NCI-H226 (cell line): ENCODE measurements at regions not wholly inside any gene's neighbourhood (a gene's known extent, or its start where the extent isn't known, plus 50 kb on each side); places are given as distances from the start of the nearest gene placed in this dataset.
"Not testable (repeated sequence)": the region's sequence is repeated elsewhere in the genome, so short reads cannot be mapped to it uniquely, and the experiment has no call there.

Experiments
- DNase-seq: peaks from one replicate; pipeline ENCODE4 v3.0.0-alpha.2; 2015

DNA sequence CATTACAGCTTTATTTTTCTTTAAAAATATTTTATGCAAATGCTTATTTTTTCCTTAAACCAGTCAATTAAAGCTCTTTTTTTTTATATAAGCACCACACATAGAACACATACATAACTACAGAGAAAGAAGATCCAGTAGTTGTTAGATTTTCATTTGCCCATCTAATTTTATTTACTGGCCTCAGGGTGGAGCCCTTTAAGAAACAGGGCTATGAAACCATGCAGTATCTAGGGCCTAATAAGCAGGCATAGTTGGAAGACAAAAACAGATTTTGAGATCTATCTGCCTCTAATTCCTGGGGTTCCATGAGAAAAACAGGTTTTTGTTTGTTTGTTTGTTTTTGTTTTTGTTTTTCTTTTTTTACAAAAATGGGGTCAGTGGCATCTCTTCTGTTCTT, 120.6 kb downstream of the BCHE start:
- DNase-seq = no peak

DNA sequence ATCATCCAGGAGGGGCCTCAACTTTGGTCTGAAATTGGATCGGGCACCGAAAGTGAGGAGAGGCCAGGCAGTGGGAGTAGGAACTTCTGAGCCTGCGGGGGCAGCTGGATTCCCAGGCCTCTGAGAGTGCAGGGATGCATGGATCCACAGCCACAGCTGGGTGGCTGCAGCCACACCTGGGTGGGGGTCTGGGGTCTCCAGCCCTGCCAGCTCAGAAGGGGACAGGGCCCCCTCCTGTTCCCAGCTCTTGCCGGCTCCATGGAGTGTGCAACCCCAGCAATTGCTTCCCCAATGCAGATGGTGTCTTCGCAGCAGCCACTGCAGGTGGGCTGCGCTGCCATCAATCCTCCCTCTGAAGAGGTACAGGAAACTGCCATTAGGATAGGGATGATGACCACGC, 123.7 kb downstream of the BCHE start:
- DNase-seq = no peak

DNA sequence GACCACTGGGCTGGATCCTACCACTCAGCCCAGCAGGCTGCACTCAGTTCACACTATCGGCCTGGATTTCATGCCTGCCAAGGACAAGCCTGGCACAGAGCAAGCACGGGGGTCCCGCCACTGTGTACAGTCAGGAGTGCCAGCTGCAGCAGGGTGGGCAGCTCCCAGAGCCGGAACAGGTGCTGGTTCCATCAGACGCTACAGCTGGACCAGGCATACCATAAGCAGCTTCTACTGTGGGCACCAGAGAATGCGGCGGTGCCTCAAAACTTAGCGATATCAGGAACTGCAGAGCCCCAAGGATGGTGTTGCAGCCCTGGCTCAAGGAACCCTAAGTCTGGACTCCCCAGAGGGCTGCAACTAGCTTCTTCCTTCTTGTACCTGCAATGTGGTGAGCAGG, 124.8 kb downstream of the BCHE start:
- DNase-seq = no peak

DNA sequence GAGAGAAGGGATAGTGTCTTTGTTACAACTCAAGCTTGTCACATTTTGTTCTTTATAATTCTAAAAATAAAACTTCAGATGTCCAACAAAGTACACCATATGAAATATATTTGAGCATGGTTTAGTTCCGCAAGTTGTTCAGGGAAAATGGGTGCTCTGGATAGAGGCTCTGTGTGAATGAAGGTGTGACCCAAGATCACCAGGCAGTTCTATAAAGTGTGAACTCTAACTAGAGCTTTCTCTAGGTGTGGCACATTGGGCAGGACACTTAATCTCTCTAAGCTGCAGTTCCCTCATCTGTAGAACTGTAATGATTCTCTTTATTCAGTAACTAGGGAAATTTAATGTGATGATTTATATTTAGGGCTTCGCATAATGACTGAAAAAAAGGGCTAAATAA, 139.3 kb downstream of the BCHE start:
- no peak for DNase-seq

DNA sequence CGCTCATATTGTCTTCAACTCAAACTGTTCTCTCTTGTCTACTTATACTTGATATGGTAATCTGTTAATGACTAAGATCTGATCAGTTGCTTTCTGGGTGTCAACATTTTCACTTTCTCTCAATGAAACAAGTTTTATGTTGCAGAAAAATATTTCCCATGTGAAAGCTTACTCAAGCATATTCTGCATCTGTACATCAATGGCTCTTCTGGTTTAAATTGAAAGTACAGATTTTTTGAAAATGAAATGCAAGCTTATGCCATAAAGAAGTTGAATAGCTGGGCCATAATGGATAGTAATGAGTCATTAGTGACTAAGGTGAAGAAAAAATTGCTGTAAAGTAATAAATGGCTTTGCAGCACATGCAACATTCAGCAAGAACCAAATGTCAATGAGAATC, 140.7 kb downstream of the BCHE start:
- no peak for DNase-seq

DNA sequence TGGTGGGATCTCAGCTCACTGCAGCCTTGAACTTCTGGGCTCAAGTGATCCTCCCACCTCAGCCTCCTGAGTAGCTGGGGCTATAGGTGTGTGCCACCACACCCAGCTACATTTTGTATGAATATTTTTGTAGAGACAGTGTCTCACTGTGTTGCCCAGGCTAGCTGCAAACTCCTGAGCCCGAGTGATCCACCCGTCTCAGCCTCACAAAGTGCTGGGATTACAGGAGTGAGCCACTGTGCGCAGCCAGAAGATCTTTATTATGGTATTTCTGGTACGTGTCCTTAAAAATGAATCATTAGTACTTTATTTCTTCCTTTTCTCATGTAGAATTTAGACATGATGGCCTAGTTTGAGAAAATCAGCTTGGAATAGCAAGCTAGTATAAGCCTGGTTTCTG, 153.3 kb downstream of the BCHE start:
- DNase-seq = no peak

DNA sequence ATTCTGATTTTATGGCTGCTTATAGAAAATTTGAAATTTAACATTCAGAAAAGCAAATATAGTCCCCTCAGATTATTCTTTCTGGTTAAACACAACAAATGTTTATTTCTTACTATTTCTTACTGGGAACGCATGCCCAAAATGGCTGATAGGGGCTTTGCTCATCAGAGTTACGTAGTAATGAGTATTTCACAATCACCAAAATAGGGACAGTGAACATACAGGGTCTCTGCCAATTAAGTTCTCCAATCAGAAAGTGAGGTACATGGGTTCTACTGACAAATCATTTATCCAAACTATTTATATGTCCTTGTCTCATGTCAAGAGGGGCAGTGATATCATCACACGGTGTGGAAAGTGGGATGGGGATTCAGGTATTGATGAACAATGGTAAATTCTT, 154.5 kb downstream of the BCHE start:
- no peak for DNase-seq

DNA sequence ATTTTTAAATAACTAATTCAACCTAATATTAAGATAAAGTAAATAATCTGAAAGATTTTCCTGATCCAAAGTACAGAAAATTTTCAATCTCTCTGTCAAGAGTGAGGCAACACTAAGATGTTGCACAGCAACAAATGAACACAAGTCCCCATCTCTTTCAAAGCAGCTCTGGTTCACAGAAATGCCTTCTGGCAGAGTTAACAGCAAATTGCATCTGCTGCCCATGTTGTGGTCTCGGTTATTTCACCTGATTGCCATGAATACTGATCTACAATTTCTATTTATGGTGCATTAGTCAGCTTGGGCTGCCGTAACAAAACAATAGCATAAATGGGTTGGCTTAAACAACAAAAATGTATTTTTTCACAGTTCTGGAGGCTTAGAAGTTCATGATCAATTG, 167.3 kb downstream of the BCHE start:
- DNase-seq = peak; percentile 21

DNA sequence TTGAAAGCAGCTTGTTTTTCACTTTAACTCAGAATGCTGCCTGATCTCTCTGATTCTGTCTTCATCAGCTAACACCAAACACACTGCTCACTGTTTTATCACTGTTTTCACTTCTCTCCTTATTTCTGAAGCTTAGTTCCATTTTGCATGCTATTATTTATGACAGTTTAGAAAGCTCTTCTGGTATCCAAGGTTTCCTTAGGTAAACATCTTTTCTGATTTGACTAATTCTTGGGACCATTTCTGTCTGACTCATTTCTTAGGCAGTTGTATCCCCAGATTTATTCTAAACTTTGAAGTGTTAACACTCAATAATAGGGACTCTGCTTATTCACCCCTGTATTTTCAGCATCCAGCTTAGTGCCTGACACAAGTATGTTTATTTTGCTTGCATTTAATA, 167.7 kb downstream of the BCHE start:
- DNase-seq = peak; percentile 64

DNA sequence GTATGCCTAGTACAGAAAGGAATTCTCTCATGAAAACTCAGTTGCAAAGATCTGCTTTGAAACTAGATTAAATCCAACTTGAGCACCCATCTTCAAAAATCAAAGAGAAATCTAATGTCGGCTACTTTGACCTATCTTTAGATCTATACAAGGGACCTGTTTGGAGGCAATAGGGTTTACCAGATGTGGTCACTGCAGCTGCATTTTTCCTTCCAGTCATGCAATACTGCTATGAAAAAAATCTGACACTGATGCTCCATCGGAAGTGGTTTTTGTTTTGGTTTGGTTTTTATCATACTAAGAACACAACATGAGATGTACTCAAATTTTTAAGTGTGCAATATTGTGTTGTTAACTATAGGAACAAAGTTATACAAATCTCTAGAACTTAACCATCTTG, 169.5 kb downstream of the BCHE start:
- no peak for DNase-seq

DNA sequence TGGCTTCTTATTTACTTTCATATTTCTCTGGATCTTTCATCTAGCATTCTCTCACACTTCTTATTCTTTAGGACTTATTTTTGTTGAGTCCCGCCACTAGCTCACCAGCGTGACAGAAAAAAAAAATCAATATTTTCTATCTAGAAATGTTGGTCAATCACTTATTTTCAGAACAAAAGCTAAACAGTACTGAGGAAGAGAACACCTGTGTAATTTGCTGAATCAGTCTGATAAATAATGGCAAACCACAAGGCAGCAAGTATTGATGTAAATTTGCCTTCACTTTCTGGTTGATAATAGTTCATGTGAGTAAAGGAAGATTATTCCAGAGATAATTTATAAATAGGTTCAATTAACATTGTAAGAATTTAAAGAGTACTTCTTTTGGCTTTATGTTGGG, 179.2 kb downstream of the BCHE start:
- DNase-seq = no peak

DNA sequence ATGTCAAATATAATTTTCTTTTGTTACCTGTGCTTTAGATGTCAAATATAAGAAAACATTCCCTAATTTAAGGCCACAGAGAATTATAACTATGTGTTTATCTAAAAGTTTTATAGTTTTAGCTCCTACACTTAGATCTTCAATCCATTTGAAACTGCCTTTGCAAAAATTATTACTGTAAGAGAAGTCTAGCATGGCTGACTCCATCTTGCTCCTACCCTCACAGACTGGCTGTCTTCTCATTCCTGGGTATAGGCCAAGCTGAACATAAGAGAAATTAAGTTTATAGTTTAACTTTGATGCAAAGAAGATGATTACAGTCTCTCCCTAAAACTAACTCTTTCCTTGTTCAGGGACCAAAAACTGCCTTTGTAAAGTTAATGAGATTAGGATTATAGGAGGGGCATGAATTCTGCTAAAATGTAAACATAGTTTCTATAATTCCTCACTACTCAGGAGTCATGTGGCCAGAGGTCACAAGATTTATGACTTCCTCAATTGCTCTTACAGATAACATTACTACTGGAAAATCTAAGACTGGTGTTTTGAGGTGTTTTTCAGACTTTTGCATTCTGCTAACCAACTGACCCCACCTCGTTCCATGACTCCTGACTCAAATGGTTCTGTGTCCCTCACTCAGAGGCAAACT, 184.0 kb downstream of the BCHE start:
- no peak for DNase-seq

DNA sequence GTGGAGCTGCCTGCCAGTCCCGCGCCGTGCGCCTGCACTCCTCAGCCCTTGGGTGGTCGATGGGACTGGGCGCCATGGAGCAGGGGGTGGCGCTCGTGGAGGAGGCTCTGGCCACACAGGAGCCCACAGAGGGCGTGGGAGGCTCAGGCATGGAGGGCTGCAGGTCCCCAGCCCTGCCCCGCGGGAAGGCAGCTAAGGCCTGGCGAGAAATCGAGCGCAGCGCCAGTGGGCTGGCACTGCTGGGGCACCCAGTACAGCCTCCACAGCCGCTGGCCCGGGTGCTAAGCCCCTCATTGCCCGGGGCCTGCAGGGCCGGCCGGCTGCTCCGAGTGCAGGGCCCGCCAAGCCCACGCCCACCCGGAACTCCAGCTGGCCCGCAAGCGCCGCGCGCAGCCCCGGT, 187.9 kb downstream of the BCHE start:
- not testable (repeated sequence) for DNase-seq

DNA sequence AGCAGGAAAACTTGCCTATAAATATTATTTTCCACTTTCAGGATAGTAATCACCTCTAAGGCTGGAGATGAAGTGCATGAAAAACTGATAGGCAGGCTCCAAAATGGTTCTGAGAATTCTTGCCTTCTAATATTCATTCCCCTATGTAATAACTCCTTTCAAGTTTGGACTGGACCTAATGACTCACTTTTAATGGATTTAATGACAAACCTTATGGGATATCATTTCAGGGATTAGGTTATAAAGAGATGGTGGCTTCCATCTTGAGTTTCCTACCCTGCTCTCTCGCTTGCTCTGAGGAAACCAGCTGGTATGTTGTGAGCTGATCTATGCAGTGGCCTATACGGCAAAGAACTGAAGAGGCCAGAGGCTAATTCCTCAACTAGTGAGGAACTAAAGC, 192.0 kb downstream of the BCHE start:
- no peak for DNase-seq

DNA sequence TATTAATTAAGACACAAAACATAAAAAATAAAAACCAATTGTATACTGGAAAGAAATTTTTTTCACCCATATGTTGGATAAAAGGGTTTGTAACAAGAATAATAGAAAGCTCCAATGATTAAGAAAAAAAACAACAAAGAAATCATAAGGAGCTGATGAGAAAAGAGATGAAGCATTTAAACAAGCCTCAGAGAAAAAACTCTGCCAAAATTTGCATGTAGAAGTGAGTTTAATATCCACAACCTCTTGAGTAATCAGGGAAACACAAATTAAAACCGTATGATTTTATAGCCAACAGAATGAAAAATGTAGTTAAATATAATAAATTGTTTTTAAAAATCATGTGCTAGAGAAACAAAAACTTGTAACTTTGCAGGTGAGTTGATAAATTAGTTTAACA, 192.9 kb downstream of the BCHE start:
- no peak for DNase-seq

DNA sequence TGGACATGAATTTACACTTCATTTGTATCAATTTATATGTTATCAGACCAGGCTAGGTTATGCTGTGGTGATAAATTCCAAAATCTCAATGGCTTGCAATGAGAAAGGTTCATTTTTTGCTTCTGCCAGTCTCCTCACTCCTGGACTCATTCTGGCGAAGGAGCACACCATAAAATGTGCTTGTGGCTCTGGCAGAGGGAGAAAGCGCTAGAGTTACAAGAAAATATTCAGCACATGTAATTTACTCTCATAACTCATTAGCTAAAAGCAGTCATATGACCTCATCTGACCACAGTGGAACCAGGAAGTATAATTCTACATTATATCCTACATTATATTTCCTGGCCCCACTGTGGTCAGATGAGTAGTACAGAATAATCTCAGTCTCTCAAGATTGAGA, 193.8 kb downstream of the BCHE start:
- peak; percentile 88 for DNase-seq

DNA sequence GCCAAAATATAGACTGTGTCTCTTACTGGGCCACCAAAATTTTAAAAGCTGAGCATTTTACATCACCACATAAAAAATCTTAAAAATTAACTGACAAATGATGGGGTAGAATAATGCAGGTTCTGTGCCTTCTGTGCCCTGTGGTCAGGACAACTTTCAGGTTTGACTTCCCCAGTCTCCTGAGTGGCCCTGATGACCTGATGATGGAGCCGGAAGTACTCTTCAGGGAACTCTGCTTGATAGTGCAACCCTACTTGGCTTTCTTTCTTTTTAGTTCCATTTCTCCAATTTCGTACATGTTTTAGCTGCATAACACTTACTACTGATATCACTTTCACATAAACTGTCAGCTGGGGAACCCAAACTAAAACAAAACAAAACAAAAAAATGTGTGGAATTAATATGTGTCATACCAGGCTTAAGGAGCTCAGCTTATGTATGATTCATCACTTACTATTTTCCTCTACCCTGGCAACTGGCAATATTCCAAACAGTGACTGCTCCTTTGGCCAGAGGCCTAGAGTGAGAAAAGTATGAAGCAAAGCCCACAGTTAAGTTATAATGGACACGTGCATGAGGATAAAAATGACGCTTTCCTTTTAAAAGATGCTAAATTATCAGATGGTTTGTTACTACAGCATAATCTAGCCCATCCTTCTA, 194.3 kb downstream of the BCHE start:
- DNase-seq = peak; percentile 100

DNA sequence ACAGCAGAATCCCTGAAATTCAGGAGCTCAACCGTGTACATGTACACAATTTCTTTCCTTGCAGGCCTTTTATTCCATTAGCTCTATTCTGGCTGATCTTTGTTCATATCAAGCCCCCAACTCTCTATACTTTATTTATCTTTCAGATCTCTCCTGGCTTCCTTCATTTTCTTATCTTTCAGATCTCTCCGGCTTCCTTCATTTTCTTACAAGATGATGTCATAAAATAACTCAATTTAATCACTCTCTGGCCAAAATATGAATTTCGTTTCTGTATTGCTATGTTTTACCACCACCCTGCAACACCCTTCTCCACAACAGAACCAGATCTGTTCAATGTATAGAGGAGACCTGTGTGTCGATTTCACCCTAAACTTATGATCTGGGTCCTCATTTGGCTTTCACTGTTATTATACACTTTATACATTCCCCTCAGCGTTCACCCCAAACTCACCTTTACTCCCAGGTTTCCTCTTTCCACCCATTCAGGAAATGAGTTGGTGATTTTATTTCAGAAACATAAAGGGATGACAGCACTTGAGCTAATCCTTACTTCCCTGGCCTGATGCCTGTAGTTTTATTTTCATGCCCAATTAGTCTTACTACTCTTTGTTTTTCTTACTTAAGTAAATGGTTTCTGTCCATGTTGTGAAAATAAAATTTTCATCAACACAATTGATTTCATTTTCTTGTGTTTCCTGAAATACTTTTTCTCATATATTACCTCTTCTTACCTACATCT, 195.5 kb downstream of the BCHE start:
- DNase-seq = peak; percentile 7

DNA sequence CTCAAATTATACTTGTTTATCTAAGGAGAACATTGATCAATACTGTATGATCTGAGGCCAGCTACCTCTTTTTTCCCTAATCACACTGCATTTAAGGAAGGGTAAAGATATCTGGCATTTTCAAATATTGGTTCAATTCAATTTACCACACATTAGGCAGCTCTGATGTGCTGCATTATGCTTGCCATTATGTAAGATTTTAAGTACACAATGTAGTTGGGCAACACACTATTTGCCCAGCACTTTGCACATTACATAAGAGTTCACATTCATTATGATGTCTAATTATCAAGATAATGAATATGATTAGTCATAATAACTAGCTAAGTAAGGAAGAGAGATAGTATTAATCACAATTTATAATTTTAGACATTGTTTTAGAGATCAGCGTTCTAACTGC, 196.3 kb downstream of the BCHE start:
- peak; percentile 18 for DNase-seq

DNA sequence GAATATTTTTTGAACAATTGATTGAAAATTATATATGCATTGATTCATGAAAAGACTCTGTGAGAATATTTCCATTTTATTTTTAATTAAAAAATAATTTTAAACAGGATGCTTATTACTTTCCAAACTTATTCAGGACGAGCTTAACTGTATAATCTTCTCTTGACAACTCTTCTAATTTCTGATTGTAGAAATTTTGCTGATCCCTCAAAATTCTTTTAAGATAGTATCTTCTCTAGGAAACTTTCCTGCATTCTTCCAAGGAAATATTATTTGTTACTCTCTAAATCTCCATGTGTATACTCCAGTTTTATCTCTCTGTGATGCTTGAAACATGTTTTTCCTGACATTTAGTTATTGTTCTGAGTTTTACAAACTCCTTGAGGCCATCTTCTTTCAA, 197.2 kb downstream of the BCHE start:
- DNase-seq = no peak

DNA sequence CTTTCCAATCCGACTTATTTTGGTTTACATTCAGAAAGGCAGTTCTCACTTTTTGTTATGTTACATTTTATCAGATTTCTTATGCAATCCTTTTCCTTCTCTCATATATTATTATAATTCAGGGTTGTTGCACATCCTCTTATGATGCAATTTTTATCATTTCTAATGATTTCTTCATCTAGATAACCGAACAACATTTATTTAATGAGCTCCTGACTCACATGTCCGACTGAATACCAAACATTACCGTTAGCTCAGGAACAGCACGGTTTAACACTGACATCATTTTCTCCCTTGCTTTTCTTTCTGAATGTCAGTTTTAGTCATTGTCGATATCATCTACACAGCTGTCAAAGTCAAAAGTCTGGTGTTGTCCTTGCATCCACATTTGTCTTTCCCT, 199.2 kb downstream of the BCHE start:
- DNase-seq = peak; percentile 47

DNA sequence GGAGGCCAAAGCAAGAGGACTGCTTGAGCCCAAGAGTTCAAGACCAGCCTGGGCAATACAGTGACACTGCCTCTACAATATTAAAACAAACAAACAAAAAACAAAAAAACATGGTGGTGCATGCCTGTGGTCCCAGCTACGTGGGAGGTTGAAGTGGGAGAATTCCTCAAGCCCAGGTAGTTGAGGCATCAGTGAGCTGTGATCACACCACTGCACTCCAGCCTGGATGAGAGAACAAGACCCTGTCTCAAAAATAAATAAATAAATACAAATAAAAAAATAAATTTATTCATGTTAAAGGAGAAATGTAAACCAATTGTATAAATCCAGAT, 200.6 kb downstream of the BCHE start:
- DNase-seq = no peak

DNA sequence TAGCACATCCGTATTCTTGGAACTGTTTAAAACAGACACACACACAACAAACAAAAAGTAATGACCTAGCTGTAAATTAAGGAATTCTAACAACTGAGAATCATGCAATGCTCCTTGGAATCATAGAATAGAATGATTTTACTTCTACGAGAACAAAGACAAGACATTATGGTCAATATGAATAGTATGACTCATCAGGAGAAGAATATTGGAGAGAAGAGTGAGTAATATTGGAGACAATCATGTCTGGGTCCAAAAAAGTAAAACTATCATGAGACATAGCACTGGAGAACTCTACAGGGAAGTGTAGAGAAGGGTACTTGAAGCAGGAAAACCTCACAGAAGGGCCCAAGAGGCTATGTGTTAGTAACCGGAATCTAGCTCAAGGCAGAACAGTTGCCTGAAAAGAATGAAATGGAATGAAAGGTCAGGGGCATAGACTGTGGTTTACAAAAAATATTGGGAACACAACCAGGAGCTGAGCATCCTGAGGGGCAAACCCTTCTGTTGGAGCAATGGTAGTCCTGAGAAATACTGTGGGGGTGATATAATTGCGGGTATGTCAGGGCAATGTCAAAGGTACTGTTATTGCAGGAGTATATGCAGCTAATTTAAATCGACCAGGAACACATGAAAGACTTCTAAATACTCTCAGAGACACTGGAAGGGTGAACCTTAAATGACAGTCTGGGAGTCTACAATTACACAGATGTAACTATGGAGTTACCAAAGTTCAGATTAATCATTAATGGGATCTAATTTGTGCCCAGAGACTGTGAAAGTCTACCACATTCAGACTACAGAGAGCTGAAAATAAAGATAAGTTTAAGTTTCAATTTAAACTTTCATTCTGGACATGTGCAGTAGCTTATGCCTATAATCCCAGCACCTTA, 201.2 kb downstream of the BCHE start:
- no peak for DNase-seq

DNA sequence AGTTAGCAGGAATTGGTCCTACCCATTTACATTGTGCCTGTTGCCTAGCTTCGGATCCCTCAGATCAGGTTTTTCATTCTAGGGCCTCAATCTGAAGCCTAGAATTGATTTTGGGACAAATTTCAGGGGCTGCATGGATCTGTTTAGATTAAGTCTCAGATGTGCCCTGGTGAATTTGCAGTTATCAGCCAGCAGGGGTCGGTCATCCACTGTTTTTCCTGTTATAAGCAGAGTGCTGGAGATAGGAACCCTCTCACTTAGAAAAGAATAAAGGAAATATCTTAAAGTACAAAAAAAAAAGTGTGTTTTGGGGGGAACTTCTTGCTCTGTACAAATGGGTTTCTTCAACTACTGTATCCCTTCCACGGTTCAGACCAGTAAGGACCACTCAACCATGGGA, 212.5 kb downstream of the BCHE start:
- DNase-seq = no peak
